SU-DHL-6 (cell line): ENCODE measurements at regions not wholly inside any gene's neighbourhood (a gene's known extent, or its start where the extent isn't known, plus 50 kb on each side); places are given as distances from the start of the nearest gene placed in this dataset.

ENCODE experiments used
- H2AFZ ChIP-seq: fragments of 200-600 bp; sonication (generic); 2 replicates; pipeline ENCODE4 v1.6.1; 2014; ENCODE audit warnings: low read depth, mild to moderate bottlenecking, moderate library complexity, mixed read lengths, antibody characterized with exemption, low read length; ENCODE audit not compliant: severe bottlenecking
- H3F3A ChIP-seq: fragments of 200-600 bp; shearing (Covaris generic); 2 replicates; pipeline ENCODE4 v1.6.0; 2016; ENCODE audit warnings: antibody characterized with exemption, mild to moderate bottlenecking; ENCODE audit not compliant: insufficient read depth
- H3K27ac ChIP-seq: fragments of 200-600 bp; sonication (generic); 2 replicates; pipeline ENCODE4 v1.5.1; 2016; ENCODE audit warnings: low read depth, mild to moderate bottlenecking, low read length, moderate library complexity, mixed read lengths
- H3K27me3 ChIP-seq: fragments of 200-600 bp; sonication (generic), shearing (Covaris generic); 2 replicates; pipeline ENCODE4 v1.6.0; 2014; ENCODE audit warnings: mild to moderate bottlenecking, low read length
- H3K36me3 ChIP-seq: fragments of 200-600 bp; sonication (generic); 2 replicates; pipeline ENCODE4 v1.6.1; 2014; ENCODE audit warnings: mild to moderate bottlenecking, low read length, mixed read lengths
- H3K4me2 ChIP-seq: fragments of 300-600, 200-600 bp; shearing (Covaris generic), sonication (generic); 2 replicates; pipeline ENCODE4 v1.6.0; 2014; ENCODE audit warnings: low read length, low read depth, mild to moderate bottlenecking; ENCODE audit not compliant: poor library complexity, severe bottlenecking
- H3K4me3 ChIP-seq: fragments of 200-600 bp; sonication (generic); 2 replicates; pipeline ENCODE4 v1.5.1; 2014; ENCODE audit warnings: antibody characterized with exemption, low read length, mild to moderate bottlenecking, mixed read lengths; ENCODE audit not compliant: insufficient read depth, poor library complexity, severe bottlenecking
- H3K79me2 ChIP-seq: fragments of 200-600 bp; sonication (generic); 2 replicates; pipeline ENCODE4 v1.6.1; 2014; ENCODE audit warnings: mild to moderate bottlenecking, low read length, moderate library complexity; ENCODE audit not compliant: insufficient read depth
- H3K9ac ChIP-seq: fragments of 200-600 bp; sonication (generic); 2 replicates; pipeline ENCODE4 v1.7.0; 2014; ENCODE audit warnings: mild to moderate bottlenecking, low read length
- H3K9me2 ChIP-seq: fragments of 200-600 bp; sonication (generic); replicated peaks from 2 replicates; pipeline ENCODE4 v1.6.1; 2014; ENCODE audit warnings: low read length; ENCODE audit not compliant: insufficient read depth
- H3K9me3 ChIP-seq: fragments of 200-600 bp; sonication (generic); 2 replicates; pipeline ENCODE4 v1.6.1; 2014; ENCODE audit warnings: low read length, mixed read lengths; ENCODE audit not compliant: insufficient read depth
- H4K20me1 ChIP-seq: fragments of 200-600 bp; sonication (generic); 2 replicates; pipeline ENCODE4 v1.6.1; 2014; ENCODE audit warnings: low read depth, mild to moderate bottlenecking, antibody characterized with exemption, low read length, moderate library complexity, mixed read lengths
- EZH2phosphoT487 ChIP-seq: fragments of 200-600 bp; sonication (generic), shearing (Covaris generic); conservative IDR thresholded peaks from 2 replicates; pipeline ENCODE4 v1.6.1; 2018; ENCODE audit warnings: mild to moderate bottlenecking, antibody characterized with exemption, low read length, moderate library complexity, mixed read lengths
- TF ChIP-seq, protein P1 (sequence below): fragments of 200-600 bp; sonication (generic); IDR thresholded peaks from one replicate; pipeline ENCODE4 v1.5.1; 2017; ENCODE audit warnings: antibody characterized with exemption, mild to moderate bottlenecking, low read length, moderate library complexity; ENCODE audit not compliant: insufficient read depth, poor library complexity, severe bottlenecking

DNA sequence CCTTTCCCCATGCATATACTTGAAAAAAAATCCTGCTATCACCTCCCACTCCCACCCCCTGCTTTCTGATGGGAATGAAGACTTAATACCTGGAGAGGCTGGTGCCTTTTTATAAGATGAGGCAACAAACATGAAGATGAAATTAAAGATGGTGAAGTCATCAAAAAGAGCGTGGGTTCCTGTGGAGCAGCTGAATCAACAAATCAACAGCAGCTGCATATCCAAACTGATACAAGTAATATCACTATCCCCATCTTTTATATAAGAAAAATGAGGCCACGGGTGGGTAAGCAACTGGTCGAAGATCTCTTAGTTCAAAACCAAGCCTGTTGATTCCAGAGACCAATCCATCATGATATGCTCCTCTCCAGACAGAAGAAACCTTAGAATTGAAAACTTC lies 268.5 kb downstream of the ENC1 start:
- no peaks in the 10 kb centered on the region for H3K9me3 ChIP-seq
- H3K4me2 ChIP-seq: no peak overlapping the region
- TF ChIP-seq EZH2phosphoT487: no peak
- TF ChIP-seq, protein P1, sequence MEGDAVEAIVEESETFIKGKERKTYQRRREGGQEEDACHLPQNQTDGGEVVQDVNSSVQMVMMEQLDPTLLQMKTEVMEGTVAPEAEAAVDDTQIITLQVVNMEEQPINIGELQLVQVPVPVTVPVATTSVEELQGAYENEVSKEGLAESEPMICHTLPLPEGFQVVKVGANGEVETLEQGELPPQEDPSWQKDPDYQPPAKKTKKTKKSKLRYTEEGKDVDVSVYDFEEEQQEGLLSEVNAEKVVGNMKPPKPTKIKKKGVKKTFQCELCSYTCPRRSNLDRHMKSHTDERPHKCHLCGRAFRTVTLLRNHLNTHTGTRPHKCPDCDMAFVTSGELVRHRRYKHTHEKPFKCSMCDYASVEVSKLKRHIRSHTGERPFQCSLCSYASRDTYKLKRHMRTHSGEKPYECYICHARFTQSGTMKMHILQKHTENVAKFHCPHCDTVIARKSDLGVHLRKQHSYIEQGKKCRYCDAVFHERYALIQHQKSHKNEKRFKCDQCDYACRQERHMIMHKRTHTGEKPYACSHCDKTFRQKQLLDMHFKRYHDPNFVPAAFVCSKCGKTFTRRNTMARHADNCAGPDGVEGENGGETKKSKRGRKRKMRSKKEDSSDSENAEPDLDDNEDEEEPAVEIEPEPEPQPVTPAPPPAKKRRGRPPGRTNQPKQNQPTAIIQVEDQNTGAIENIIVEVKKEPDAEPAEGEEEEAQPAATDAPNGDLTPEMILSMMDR: no peak
- H3F3A ChIP-seq: no peaks in the 10 kb centered on the region
- H3K79me2 ChIP-seq: no peaks in the 10 kb centered on the region
- H3K9me2 ChIP-seq: no peaks in the 10 kb centered on the region
- no peak overlapping the region for H3K27ac ChIP-seq
- no peaks in the 10 kb centered on the region for H3K27me3 ChIP-seq
- H3K4me3 ChIP-seq: no peak overlapping the region
- no peaks in the 10 kb centered on the region for H3K36me3 ChIP-seq
- H3K9ac ChIP-seq: no peak overlapping the region
- H2AFZ ChIP-seq: no peak overlapping the region
- no peaks in the 10 kb centered on the region for H4K20me1 ChIP-seq

DNA sequence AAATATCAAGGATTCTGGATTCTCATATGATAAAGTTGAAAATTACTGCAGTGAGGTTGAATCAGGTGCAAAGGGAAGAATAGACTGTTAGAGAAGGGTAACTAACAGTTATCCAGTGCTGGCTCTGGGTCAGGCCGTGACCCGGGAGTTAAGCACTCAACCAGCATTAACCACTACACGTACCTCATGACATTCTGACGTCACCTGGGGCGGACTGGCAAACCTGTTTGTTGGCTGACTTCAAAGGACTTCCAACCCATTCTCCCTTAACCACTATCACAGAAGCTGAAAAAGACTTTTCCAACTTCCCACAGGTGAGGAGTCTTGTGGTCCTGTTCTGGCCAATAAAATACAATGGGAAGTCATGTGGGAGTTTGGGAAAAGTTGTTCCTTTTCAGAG lies 268.9 kb downstream of the ENC1 start:
- Histone ChIP-seq H3K27me3 (no peaks in the 10 kb centered on the region), H4K20me1 (no peaks in the 10 kb centered on the region), H3K4me2 (no peak overlapping the region), H3K27ac (no peak overlapping the region), H3K9me3 (no peaks in the 10 kb centered on the region), H3K9ac (no peak overlapping the region), H3K9me2 (no peaks in the 10 kb centered on the region), H3K36me3 (no peaks in the 10 kb centered on the region), H3K79me2 (no peaks in the 10 kb centered on the region), H2AFZ (no peak overlapping the region), H3F3A (no peaks in the 10 kb centered on the region), H3K4me3 (no peak overlapping the region)
- TF ChIP-seq EZH2phosphoT487: no peak
- TF ChIP-seq, protein P1: no peak

GRCh38 chr5:74370168-74370567 lies 270.4 kb downstream of the ENC1 start:
- Histone ChIP-seq H3K9ac (no peak overlapping the region), H4K20me1 (no peaks in the 10 kb centered on the region), H3K36me3 (no peaks in the 10 kb centered on the region), H3K9me2 (no peaks in the 10 kb centered on the region), H3K9me3 (no peaks in the 10 kb centered on the region), H3F3A (no peaks in the 10 kb centered on the region), H3K79me2 (no peaks in the 10 kb centered on the region), H3K27ac (no peak overlapping the region), H2AFZ (no peak overlapping the region), H3K27me3 (no peaks in the 10 kb centered on the region), H3K4me3 (no peak overlapping the region), H3K4me2 (no peak overlapping the region)
- TF ChIP-seq, protein P1: no peak
- no peak for TF ChIP-seq EZH2phosphoT487

GRCh38 chr5:74369173-74369572 lies 271.4 kb downstream of the ENC1 start:
- no peaks in the 10 kb centered on the region for H3K27me3 ChIP-seq
- H3K4me2 ChIP-seq: no peak overlapping the region
- no peak overlapping the region for H3K4me3 ChIP-seq
- H3K9ac ChIP-seq: no peak overlapping the region
- no peak overlapping the region for H2AFZ ChIP-seq
- no peaks in the 10 kb centered on the region for H3K9me2 ChIP-seq
- H4K20me1 ChIP-seq: no peaks in the 10 kb centered on the region
- TF ChIP-seq EZH2phosphoT487: no peak
- TF ChIP-seq, protein P1: no peak
- no peaks in the 10 kb centered on the region for H3K79me2 ChIP-seq
- no peak overlapping the region for H3K27ac ChIP-seq
- no peaks in the 10 kb centered on the region for H3K36me3 ChIP-seq
- no peaks in the 10 kb centered on the region for H3F3A ChIP-seq
- H3K9me3 ChIP-seq: no peaks in the 10 kb centered on the region
